Naive thymus-derived CD4-positive, alpha-beta T cell (primary cell): ENCODE measurements at regions not wholly inside any gene's neighbourhood (a gene's known extent, or its start where the extent isn't known, plus 50 kb on each side); places are given as distances from the start of the nearest gene placed in this dataset.

Experiments used
- ATAC-seq: fragments of 150-1000 bp; cut with Tn5 transposase; 2 replicates; pipeline ENCODE4 v1.10.0; 2021; ENCODE audit warnings: mild to moderate bottlenecking, moderate library complexity
- CTCF ChIA-PET: fragments of 350-600 bp; sonication (Branson Sonifier 250); formaldehyde crosslinking; loops from one replicate; lab custom pipeline; 2021; ENCODE audit warnings: antibody characterized with exemption; lab: Charles Lee
- POLR2A ChIA-PET: fragments of 350-600 bp; sonication (Branson Sonifier 250); formaldehyde crosslinking; loops from one replicate; lab custom pipeline; 2021; ENCODE audit warnings: antibody characterized with exemption, inconsistent platforms; lab: Charles Lee
- DNase-seq, 9 donors: peaks; one replicate each; pipeline versions ENCODE4 v3.0.0 to v3.0.0-alpha.2; 2020 to 2022; ENCODE audit warnings: mixed read lengths in 1 of 9
- H3K27ac ChIP-seq: one replicate; pipeline ENCODE4 v1.7.0; 2013; ENCODE audit warnings: mild to moderate bottlenecking, low read depth, low read length, moderate library complexity
- H3K27me3 ChIP-seq, 2 donors: one replicate each; pipeline ENCODE4 v1.7.0; 2013; ENCODE audit warnings: low read length in 2 of 2, mild to moderate bottlenecking in 2 of 2, moderate library complexity in 2 of 2; ENCODE audit not compliant: control insufficient read depth in 2 of 2, insufficient read depth in 2 of 2
- H3K36me3 ChIP-seq, 3 experiments: 1 replicate in 2 of 3; 2 replicates in 1 of 3; pipeline ENCODE4 v1.7.0; 2013; ENCODE audit warnings: low read length in 3 of 3, mild to moderate bottlenecking in 3 of 3, moderate library complexity in 1 of 3; ENCODE audit not compliant: insufficient read depth in 3 of 3, control insufficient read depth in 2 of 3
- H3K4me1 ChIP-seq, 2 donors: one replicate each; pipeline ENCODE4 v1.7.0; 2013; ENCODE audit warnings: low read length in 2 of 2, mild to moderate bottlenecking in 2 of 2, moderate library complexity in 1 of 2; ENCODE audit not compliant: control insufficient read depth in 2 of 2, insufficient read depth in 2 of 2
- H3K4me3 ChIP-seq: 2 replicates; pipeline ENCODE4 v1.7.0; 2013; ENCODE audit warnings: mild to moderate bottlenecking, low read length
- H3K9me3 ChIP-seq, 3 experiments: 1 replicate in 2 of 3; 2 replicates in 1 of 3; pipeline ENCODE4 v1.7.0; 2013; ENCODE audit warnings: low read length in 3 of 3; ENCODE audit not compliant: control insufficient read depth in 2 of 3
- H3K27ac Mint-ChIP-seq, 9 donors: one replicate each; pipeline ENCODE4 v1.8.0; 2020 to 2022; ENCODE audit warnings: mixed read lengths in 9 of 9, mild to moderate bottlenecking in 8 of 9, moderate library complexity in 5 of 9, inconsistent platforms in 2 of 9
- H3K27me3 Mint-ChIP-seq, 5 donors: one replicate each; pipeline ENCODE4 v1.8.0; 2021 to 2022; ENCODE audit warnings: mixed read lengths in 5 of 5, mild to moderate bottlenecking in 1 of 5
- H3K36me3 Mint-ChIP-seq, 5 donors: one replicate each; pipeline ENCODE4 v1.8.0; 2020 to 2022; ENCODE audit warnings: mixed read lengths in 5 of 5, mild to moderate bottlenecking in 3 of 5, inconsistent platforms in 1 of 5
- H3K4me1 Mint-ChIP-seq, 7 donors: one replicate each; pipeline ENCODE4 v1.8.0; 2020 to 2022; ENCODE audit warnings: mixed read lengths in 7 of 7, mild to moderate bottlenecking in 3 of 7, inconsistent platforms in 1 of 7
- H3K4me3 Mint-ChIP-seq, 10 donors: one replicate each; pipeline ENCODE4 v1.8.0; 2020 to 2022; ENCODE audit warnings: mild to moderate bottlenecking in 10 of 10, mixed read lengths in 10 of 10, moderate library complexity in 6 of 10, inconsistent platforms in 2 of 10
- H3K9me3 Mint-ChIP-seq, 11 donors: one replicate each; pipeline ENCODE4 v1.8.0; 2020 to 2022; ENCODE audit warnings: mixed read lengths in 11 of 11, mild to moderate bottlenecking in 4 of 11, inconsistent platforms in 1 of 11, moderate library complexity in 1 of 11
- intact Hi-C, 2 donors: fragments of 100-400 bp; cut with micrococcal nuclease; formaldehyde crosslinking; loops; one replicate each; pipeline ENCODE4 v1.15.1; 2023

- intact Hi-C loops = no loop called here
- H3K27me3 ChIP-seq = no peaks in the 10 kb centered on the region
- ChIA-PET CTCF (no interaction called here), POLR2A (no interaction called here)
- ATAC-seq = no peak
- no peak for DNase-seq
- H3K4me3 ChIP-seq = no peak overlapping the region
- Mint-ChIP-seq H3K4me1 (no peaks in the 10 kb centered on the region), H3K27ac (no peak overlapping the region), H3K9me3 (peaks cover 2 to 20% (median 9%) of the 10 kb centered on the region in 11 donors), H3K36me3 (peaks cover 0 to 3% (median 0%) of the 10 kb centered on the region in 5 donors), H3K4me3 (no peak overlapping the region), H3K27me3 (no peaks in the 10 kb centered on the region)
- no peaks in the 10 kb centered on the region for H3K4me1 ChIP-seq
- H3K9me3 ChIP-seq = peaks cover 0 to 3% (median 0%) of the 10 kb centered on the region in 3 experiments
- no peak overlapping the region for H3K27ac ChIP-seq
- H3K36me3 ChIP-seq = no peaks in the 10 kb centered on the region
Measured at GRCh38 chr9:107948601-107949000, 459.0 kb upstream of the KLF4 start.

- ChIA-PET POLR2A (no interaction called here), CTCF (no interaction called here)
- intact Hi-C loops = no loop called here
- Mint-ChIP-seq H3K4me3 (no peak overlapping the region), H3K27ac (no peak overlapping the region), H3K9me3 (peaks cover 2 to 23% (median 9%) of the 10 kb centered on the region in 11 donors), H3K27me3 (peaks cover 0 to 1% (median 0%) of the 10 kb centered on the region in 5 donors), H3K36me3 (peaks cover 0 to 3% (median 0%) of the 10 kb centered on the region in 5 donors), H3K4me1 (no peaks in the 10 kb centered on the region)
- Histone ChIP-seq H3K27me3 (no peaks in the 10 kb centered on the region), H3K9me3 (peaks cover 0 to 3% (median 0%) of the 10 kb centered on the region in 3 experiments), H3K4me3 (no peak overlapping the region), H3K27ac (no peak overlapping the region), H3K36me3 (no peaks in the 10 kb centered on the region), H3K4me1 (no peaks in the 10 kb centered on the region)
- ATAC-seq (no peak), DNase-seq (no peak)
Measured at GRCh38 chr9:107948086-107948485, 458.5 kb upstream of the KLF4 start.

- Histone ChIP-seq H3K4me3 (no peak overlapping the region), H3K27me3 (no peaks in the 10 kb centered on the region), H3K27ac (no peak overlapping the region), H3K9me3 (peaks cover 0 to 3% (median 0%) of the 10 kb centered on the region in 3 experiments), H3K4me1 (no peaks in the 10 kb centered on the region), H3K36me3 (no peaks in the 10 kb centered on the region)
- Mint-ChIP-seq H3K36me3 (peaks cover 0 to 3% (median 0%) of the 10 kb centered on the region in 5 donors), H3K4me3 (no peak overlapping the region), H3K9me3 (peaks cover 2 to 30% (median 11%) of the 10 kb centered on the region in 11 donors), H3K4me1 (no peaks in the 10 kb centered on the region), H3K27me3 (peaks cover 0 to 5% (median 0%) of the 10 kb centered on the region in 5 donors), H3K27ac (no peak overlapping the region)
- POLR2A ChIA-PET = no interaction called here
- CTCF ChIA-PET = no interaction called here
- no peak for DNase-seq
- ATAC-seq = no peak
- intact Hi-C loops = no loop called here
Measured at GRCh38 chr9:107946364-107947141, 457.0 kb upstream of the KLF4 start.

- DNase-seq (no peak), ATAC-seq (no peak)
- peaks cover 2 to 30% (median 9%) of the 10 kb centered on the region in 11 donors for H3K9me3 Mint-ChIP-seq
- POLR2A ChIA-PET = no interaction called here
- H3K4me1 ChIP-seq = no peaks in the 10 kb centered on the region
- CTCF ChIA-PET = no interaction called here
- H3K27ac ChIP-seq = no peak overlapping the region
- H3K27me3 ChIP-seq = no peaks in the 10 kb centered on the region
- H3K4me1 Mint-ChIP-seq = no peaks in the 10 kb centered on the region
- no peaks in the 10 kb centered on the region for H3K36me3 ChIP-seq
- H3K9me3 ChIP-seq = peaks cover 0 to 3% (median 0%) of the 10 kb centered on the region in 3 experiments
- no peak overlapping the region for H3K27ac Mint-ChIP-seq
- H3K36me3 Mint-ChIP-seq = peaks cover 0 to 3% (median 0%) of the 10 kb centered on the region in 5 donors
- no peak overlapping the region for H3K4me3 ChIP-seq
- H3K27me3 Mint-ChIP-seq = peaks cover 0 to 5% (median 0%) of the 10 kb centered on the region in 5 donors
- intact Hi-C loops = no loop called here
- H3K4me3 Mint-ChIP-seq = no peak overlapping the region
Measured at GRCh38 chr9:107945961-107946360, 456.4 kb upstream of the KLF4 start.

- Mint-ChIP-seq H3K36me3 (peaks cover 0 to 3% (median 0%) of the 10 kb centered on the region in 5 donors), H3K4me3 (no peak overlapping the region), H3K27me3 (peaks cover 0 to 5% (median 0%) of the 10 kb centered on the region in 5 donors), H3K9me3 (peaks cover 2 to 31% (median 9%) of the 10 kb centered on the region in 11 donors), H3K27ac (no peak overlapping the region), H3K4me1 (no peaks in the 10 kb centered on the region)
- Histone ChIP-seq H3K27me3 (no peaks in the 10 kb centered on the region), H3K9me3 (peaks cover 0 to 2% (median 0%) of the 10 kb centered on the region in 3 experiments), H3K36me3 (no peaks in the 10 kb centered on the region), H3K4me3 (no peak overlapping the region), H3K27ac (no peak overlapping the region), H3K4me1 (no peaks in the 10 kb centered on the region)
- no peak for ATAC-seq
- DNase-seq = no peak
- intact Hi-C loops = no loop called here
- ChIA-PET CTCF (no interaction called here), POLR2A (no interaction called here)
Measured at GRCh38 chr9:107945493-107945892, 455.9 kb upstream of the KLF4 start.

DNA sequence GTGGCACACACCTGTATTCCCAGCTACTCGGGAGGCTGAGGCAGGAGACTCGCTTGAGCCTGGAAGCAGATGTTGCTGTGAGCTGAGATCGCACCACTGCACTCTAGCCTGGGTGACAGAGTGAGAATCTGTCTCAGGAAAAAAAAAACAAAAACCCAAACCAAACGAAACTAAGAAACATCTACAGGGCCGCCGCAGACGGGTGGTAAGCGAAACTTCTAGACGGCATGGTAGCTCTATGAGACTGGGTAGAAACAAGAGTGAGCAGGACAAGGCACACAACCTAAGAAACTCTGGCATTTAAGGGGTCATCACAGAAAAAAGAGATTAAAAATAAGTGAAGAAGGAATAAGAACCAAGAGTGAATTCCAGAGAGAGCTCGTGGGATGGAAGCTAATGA is 454.8 kb upstream of the KLF4 start:
- H3K4me1 ChIP-seq = no peaks in the 10 kb centered on the region
- POLR2A ChIA-PET = no interaction called here
- DNase-seq = no peak
- ATAC-seq = no peak
- H3K27ac ChIP-seq = no peak overlapping the region
- Mint-ChIP-seq H3K4me1 (no peaks in the 10 kb centered on the region), H3K4me3 (no peak overlapping the region), H3K27me3 (peaks cover 0 to 9% (median 0%) of the 10 kb centered on the region in 5 donors), H3K36me3 (peaks cover 0 to 4% (median 0%) of the 10 kb centered on the region in 5 donors), H3K9me3 (peaks cover 0 to 25% (median 5%) of the 10 kb centered on the region in 11 donors), H3K27ac (no peak overlapping the region)
- no peaks in the 10 kb centered on the region for H3K9me3 ChIP-seq
- H3K27me3 ChIP-seq = no peaks in the 10 kb centered on the region
- H3K4me3 ChIP-seq = no peak overlapping the region
- intact Hi-C loops = no loop called here
- no peaks in the 10 kb centered on the region for H3K36me3 ChIP-seq
- CTCF ChIA-PET = no interaction called here

DNA sequence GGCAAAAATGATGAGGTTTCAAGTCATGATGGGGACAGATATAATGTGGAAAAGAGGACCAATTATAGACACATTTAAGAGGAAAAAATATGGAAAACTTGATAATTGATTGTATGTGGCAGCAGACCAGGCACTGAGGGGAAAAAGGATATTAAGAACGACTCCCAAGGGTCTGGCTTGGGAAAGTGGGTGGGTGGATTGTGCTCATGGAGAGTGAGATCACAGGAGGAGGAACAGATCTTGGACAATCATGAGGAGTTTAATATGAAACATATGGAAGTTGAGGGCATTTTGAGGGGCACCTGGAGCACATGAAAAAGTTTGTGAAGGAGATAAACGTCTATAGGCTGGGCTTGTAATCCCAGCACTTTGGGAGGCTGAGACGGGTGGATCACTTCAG is 454.3 kb upstream of the KLF4 start:
- H3K27ac Mint-ChIP-seq = no peak overlapping the region
- POLR2A ChIA-PET = no interaction called here
- DNase-seq (no peak), ATAC-seq (no peak)
- peaks cover 0 to 9% (median 0%) of the 10 kb centered on the region in 5 donors for H3K27me3 Mint-ChIP-seq
- H3K4me3 ChIP-seq = no peak overlapping the region
- CTCF ChIA-PET = no interaction called here
- H3K4me1 ChIP-seq = no peaks in the 10 kb centered on the region
- no peak overlapping the region for H3K27ac ChIP-seq
- peaks cover 0 to 22% (median 5%) of the 10 kb centered on the region in 11 donors for H3K9me3 Mint-ChIP-seq
- peaks cover 0 to 4% (median 0%) of the 10 kb centered on the region in 5 donors for H3K36me3 Mint-ChIP-seq
- intact Hi-C loops = no loop called here
- H3K4me3 Mint-ChIP-seq = no peak overlapping the region
- H3K27me3 ChIP-seq = no peaks in the 10 kb centered on the region
- no peaks in the 10 kb centered on the region for H3K4me1 Mint-ChIP-seq
- H3K36me3 ChIP-seq = no peaks in the 10 kb centered on the region
- no peaks in the 10 kb centered on the region for H3K9me3 ChIP-seq
